HG02798 (cell line): ENCODE measurements at regions not wholly inside any gene's neighbourhood (a gene's known extent, or its start where the extent isn't known, plus 50 kb on each side); places are given as distances from the start of the nearest gene placed in this dataset.

ENCODE experiments used
- ATAC-seq: cut with Tn5 transposase; IDR thresholded peaks from one replicate; pipeline ENCODE4 v1.9.1; 2021; ENCODE audit warnings: mild to moderate bottlenecking; ENCODE audit not compliant: unreplicated experiment, poor library complexity

- ATAC-seq: no peak
Measured at GRCh38 chr3:161555320-161555719, 58.7 kb downstream of the OTOL1 start.

DNA sequence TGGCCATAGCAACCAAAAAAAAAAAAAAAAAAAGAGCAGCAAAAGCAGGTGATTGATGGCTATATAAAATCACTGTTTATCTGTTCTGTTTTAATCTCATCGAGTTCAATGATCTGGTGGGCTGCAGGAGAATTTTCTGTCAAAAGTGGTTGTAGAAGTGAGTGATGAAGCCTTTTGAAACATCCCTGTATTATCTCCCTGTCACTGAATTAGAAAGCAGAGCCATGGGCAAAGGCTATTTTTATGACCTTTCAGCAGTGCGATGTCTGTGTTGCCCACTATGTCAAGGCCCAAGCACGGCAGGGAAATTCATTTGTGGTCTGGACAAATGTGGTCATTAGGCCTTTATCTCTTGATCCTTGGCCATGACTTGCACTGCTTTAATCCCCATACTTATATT is 59.9 kb downstream of the OTOL1 start:
- ATAC-seq: no peak

DNA sequence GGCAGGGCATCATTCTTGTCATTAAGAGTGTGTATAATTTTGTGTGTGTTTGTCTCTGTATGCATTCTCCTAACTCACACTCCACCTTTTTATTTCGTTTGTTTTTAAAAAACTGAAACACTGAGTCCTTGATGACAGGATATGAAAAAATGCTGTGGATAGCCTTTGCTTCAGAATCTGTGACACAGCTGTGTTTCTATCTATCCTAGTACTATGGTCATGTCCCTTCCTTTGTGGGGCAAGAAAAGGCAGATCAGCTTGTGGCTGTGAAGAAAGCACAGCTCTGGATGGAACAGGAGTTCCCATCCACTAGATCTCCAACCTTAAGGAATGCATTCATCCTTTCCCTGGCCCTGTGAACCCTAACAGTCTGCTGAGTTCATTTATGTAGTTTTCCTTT is 60.3 kb downstream of the OTOL1 start:
- ATAC-seq: no peak

GRCh38 chr3:161557445-161558150 is 61.0 kb downstream of the OTOL1 start:
- no peak for ATAC-seq

GRCh38 chr3:161558236-161558635 is 61.6 kb downstream of the OTOL1 start:
- no peak for ATAC-seq

- no peak for ATAC-seq
Measured at GRCh38 chr3:161559177-161559998, 62.8 kb downstream of the OTOL1 start.

DNA sequence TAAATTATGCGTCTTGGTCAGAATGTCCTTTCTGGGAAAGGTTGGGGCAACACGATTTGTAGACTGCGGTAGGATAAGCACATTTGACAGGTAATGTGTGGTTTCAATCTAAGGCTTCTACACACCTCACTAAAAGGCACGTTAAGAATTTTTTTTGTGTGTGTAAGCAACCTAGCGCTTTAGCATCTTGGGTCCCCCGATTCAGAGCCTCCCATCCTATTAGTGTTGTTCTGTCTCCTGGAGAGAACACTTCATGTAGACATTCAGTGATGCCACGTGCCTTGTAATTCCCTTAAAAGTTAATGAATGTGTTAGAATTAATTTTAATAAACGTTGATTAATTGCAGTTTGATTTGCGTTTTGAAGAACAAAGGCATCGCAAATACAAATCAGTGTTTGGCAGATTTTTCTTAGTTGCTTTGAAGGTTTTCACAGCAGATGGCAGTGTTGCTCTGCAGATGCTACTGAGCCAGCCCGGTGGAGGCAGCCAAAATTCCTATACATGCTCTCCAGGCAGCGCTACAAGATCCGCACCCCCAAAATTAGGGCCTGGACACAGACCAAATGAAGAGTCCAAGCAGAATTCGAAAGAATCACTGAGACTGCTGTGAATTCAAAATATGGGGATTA is 63.5 kb downstream of the OTOL1 start:
- no peak for ATAC-seq

DNA sequence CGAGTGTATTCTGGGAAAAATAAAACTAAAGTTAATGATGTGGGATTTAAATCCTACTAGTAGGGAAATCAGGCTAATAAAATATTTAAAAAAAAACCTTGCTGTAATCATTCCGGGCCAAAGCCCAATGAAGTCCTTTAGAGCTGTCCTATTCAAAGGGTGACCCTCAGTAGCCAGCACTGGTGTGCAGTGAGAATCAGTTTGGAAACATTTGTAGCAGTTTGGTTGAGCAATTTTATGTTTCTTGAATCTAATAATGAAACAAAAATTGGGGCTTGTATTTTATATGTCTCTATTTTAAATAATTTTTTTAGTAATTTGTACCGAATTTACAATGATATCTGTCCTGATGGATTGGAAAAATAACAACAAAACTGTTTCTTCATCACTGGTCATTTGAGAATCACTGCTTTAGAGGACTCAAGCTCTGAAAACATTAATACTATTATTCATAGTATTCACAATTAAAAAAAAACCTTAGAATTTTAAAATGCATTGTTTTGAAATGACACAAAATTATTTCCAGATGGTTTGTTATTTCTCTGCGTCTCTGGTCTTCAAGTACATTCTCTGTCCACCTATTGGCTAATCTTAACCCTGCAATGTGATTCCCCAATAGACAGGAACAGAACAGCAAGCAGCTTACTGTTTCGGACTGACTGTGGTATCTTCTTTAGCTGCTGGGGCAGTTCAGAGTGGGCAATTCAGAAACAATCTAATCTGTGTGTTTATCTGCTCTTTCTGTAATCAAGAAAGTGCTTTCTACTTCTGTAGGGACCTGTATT is 71.2 kb downstream of the OTOL1 start:
- peak; percentile 46 for ATAC-seq

DNA sequence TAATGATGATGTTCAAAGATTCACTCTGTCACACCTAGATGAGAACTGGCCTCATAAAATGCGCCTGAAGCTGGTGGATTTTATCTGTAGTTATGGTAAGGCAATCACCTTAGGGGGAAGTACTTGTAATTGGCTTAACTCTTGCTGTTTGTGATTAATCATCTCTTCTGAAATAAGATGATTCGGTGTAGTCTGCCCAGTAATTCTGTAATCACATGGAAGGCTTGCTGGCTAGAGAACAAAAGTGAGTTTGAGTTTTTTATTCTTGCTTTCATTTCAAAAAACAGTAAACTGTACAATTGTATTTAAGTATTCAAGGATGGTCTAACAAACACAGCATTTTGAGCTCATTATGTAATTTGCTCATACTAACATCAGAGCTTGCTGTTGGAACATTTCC is 72.1 kb downstream of the OTOL1 start:
- no peak for ATAC-seq

GRCh38 chr3:161571951-161572350 is 75.3 kb downstream of the OTOL1 start:
- ATAC-seq: no peak

DNA sequence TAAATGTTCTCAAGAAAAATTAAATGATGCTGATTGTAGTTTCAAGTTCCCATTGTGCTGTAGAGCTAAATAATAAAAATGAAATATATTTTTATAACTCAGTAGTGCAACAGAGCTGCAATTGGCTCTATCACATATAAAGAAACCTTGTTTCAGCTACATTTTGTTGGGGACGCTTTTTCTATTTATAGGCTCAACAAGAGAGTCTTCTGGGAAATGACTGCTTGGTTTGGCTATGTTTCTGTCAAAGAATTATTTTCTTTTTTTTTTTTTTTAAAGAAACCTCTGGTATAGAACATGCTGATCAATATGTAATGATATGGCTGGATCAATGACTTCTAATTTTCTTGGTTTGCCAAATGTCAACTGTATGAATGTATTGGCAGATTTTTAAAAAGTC is 76.5 kb downstream of the OTOL1 start:
- ATAC-seq: no peak

DNA sequence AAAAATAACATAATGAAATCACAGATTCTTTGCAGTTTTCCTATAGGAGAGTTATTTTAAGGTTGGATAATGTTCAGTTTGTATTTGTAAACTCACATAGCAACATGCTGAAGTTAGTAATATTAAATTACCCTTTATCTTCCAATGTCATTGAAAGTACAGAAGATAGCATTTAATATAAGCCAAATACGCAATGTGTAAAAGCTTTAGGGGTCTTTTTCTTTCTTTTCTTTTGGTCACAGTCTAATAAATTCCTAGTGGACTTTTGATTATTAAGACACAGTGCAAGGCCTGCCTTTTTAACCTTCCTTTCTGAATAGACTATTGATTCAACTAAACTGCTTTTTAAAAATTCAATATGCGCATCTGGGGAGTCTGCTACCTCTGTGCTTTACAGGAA is 79.3 kb downstream of the OTOL1 start:
- ATAC-seq: no peak

GRCh38 chr3:161576311-161576710 is 79.7 kb downstream of the OTOL1 start:
- ATAC-seq: no peak

- ATAC-seq: no peak
Measured at GRCh38 chr3:161576714-161577510, 80.3 kb downstream of the OTOL1 start.

- no peak for ATAC-seq
Measured at GRCh38 chr3:161577662-161578061, 81.1 kb downstream of the OTOL1 start.

DNA sequence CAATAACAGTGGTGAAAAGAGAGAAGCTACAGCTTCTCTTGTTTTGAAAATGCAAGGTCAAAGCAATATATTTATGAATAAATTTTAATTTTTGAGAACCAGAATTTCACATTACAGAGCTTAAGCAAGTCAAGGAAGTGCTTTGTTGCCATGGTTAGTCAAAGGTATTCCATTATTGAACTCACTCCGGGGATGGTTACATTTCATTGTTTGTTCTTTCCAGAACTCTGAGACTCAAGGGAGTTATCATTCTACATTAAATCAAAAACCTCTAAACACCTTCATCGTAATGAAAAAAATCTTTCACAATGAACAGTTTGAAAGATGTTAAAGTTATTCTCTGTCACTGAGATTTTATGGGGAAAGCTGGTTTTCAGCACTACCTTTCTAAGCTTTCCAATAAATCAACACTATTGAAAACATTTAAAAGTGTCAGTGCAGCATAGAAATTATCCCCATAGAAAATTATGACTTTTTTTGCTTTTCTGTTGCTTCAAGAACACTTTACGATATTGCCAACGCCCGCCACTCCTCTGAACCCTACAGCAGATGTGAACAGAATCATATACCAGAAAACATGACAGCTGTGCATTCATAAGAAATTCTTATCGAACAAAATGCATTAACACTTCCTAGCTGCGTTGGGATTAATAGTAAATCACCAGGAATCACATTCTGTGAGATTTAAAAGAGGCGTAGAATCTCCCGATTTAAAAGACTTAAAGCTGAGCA is 83.0 kb downstream of the OTOL1 start:
- ATAC-seq: no peak

DNA sequence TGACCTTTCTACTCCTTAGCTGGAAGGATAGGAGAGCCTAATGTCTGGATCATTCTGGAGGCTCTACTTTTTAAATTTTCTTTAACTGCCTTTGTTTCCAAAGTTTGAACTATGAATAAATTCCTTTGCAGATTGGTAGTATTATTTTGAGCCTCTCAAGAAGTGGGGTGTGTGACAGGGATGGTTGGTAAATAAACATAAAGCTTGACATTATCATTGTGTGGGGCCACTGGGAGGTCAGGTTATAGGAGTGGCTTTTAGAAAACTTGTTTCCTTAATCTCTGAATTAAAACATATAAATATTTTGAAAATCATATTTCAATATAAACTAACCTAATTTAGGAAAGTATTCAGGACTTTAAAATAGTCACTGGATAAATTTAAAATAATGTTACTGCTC is 89.3 kb downstream of the OTOL1 start:
- ATAC-seq: no peak

DNA sequence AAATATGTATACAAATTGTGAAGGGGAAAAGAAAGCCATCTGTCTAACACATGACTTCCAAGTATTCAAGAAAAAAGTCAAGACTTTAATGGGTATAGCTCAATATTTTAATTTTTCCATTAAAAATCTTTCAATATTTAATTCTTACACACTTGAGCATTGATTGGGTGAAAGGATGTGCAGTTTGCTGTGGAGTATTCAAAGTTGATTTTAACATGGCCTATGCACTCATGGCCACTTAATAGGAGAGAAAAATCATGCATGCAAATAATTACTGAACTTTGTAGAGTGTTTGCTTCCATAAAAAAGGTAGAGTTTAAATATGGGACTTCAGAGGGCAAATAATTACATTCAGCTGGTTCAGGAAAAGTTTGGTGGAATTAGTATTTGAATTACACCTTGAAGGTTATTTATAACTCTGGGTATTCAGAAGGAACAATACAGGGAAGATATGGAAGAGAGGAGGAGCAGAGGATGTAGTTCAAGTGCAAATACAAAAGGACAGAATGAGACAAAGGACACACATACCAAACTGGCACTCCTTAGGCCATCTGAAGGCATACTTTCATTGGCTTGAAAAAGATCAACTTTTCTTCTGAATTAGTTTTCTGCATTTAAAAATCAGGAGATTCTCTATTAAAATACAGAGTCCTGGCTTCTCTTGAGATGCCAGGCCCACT is 90.1 kb downstream of the OTOL1 start:
- no peak for ATAC-seq

- ATAC-seq: no peak
Measured at GRCh38 chr3:161598639-161599038, 102.0 kb downstream of the OTOL1 start.
